ENCODE measurements at regions not wholly inside any gene's neighbourhood (a gene's known extent, or its start where the extent isn't known, plus 50 kb on each side); places are given as distances from the start of the nearest gene placed in this dataset.
"Not testable (repeated sequence)": the region's sequence is repeated elsewhere in the genome, so short reads cannot be mapped to it uniquely, and the experiment has no call there.

DNA sequence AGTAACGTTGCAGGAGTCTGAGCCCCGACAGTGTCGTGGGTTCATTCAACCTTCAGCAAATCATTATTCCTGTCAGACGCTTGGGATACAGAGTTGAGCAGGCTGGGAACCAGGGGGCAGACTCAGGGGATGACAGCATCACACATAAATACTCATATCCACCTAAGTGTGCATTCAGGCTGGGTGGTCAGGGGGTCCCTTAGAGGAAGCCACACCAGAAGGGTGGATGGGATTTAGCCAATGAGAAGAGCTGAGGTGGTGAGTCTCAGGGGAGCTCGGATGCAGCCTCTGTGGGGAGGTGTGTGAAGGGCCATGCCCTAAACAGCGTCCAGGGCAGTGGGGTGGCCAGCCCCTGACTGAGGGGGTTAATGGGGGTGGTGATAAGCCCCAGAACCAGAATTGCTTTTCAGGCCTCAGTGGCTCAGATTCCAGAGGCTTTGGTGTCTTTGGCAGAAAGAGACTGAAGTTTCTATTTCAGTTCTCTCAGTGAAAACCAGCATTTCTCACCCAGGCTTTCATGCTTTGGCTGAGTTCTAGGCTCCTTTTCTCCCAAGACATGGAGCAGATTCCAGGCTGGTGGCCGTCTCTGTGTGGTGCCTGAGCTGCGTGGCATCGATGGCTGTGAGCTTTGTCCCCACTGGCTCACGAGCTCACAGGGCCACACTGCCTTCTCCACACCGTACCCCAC is 83.9 kb upstream of the CLDN5 start:
- DNase-seq (ENCODE audit: low spot score) = no peak
- Histone ChIP-seq H3K36me3 (ENCODE audit: insufficient read depth, low read length, poor library complexity, severe bottlenecking) (no peaks in the 10 kb centered on the region), H3K27me3 (replicated peaks; ENCODE audit: insufficient read depth, low read depth, low read length, poor library complexity) (no peaks in the 10 kb centered on the region), H3K9me3 (ENCODE audit: low read depth, low read length, poor library complexity, severe bottlenecking) (no peaks in the 10 kb centered on the region), H3K4me1 (ENCODE audit: insufficient read depth, low read length, poor library complexity, severe bottlenecking) (no peaks in the 10 kb centered on the region), H3K27ac (ENCODE audit: low read depth, low read length, poor library complexity, severe bottlenecking) (no peak overlapping the region), H3K4me3 (ENCODE audit: low read depth, low read length, poor library complexity, severe bottlenecking) (no peak overlapping the region)
- TF ChIP-seq, protein P1, sequence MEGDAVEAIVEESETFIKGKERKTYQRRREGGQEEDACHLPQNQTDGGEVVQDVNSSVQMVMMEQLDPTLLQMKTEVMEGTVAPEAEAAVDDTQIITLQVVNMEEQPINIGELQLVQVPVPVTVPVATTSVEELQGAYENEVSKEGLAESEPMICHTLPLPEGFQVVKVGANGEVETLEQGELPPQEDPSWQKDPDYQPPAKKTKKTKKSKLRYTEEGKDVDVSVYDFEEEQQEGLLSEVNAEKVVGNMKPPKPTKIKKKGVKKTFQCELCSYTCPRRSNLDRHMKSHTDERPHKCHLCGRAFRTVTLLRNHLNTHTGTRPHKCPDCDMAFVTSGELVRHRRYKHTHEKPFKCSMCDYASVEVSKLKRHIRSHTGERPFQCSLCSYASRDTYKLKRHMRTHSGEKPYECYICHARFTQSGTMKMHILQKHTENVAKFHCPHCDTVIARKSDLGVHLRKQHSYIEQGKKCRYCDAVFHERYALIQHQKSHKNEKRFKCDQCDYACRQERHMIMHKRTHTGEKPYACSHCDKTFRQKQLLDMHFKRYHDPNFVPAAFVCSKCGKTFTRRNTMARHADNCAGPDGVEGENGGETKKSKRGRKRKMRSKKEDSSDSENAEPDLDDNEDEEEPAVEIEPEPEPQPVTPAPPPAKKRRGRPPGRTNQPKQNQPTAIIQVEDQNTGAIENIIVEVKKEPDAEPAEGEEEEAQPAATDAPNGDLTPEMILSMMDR (conservative IDR thresholded peaks at IDR 0.05; ENCODE audit: low read depth, low read length) = no peak
- no peak for TF ChIP-seq EZH2 (IDR thresholded peaks at IDR 0.05; ENCODE audit: borderline replicate concordance, low read depth, low read length, poor library complexity, severe bottlenecking)
- no TSS peak for BruUV-seq (replicated peaks)
- intact Hi-C loops (cut with micrococcal nuclease; ENCODE audit: unreplicated experiment) = no loop called here
- POLR2A ChIA-PET (ENCODE audit: low non-redundant PET) = no interaction called here
- CTCF ChIA-PET = no interaction called here

DNA sequence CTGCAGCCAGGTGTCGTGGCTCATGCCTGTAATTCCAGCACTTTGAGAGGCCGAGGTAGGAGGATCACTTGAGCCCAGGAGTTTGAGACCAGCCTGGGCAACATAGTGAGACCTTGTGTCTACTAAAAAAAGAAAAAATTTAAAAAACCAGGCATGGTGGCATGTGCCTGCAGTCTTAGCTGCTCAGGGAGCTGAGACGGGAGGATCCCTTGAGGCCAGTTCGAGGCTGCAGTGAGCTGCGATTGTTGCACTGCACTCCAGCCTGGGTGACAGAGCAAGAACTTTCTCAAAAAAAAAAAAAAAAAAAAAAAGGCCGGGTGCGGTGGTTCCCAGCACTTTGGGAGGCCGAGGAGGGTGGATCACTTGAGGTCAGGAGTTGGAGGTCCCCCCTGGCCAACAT is 85.5 kb upstream of the CLDN5 start:
- DNase-seq (ENCODE audit: low spot score); H3K4me3 ChIP-seq (ENCODE audit: low read depth, low read length, poor library complexity, severe bottlenecking); H3K36me3 ChIP-seq (ENCODE audit: insufficient read depth, low read length, poor library complexity, severe bottlenecking); H3K4me1 ChIP-seq (ENCODE audit: insufficient read depth, low read length, poor library complexity, severe bottlenecking); H3K9me3 ChIP-seq (ENCODE audit: low read depth, low read length, poor library complexity, severe bottlenecking); H3K27ac ChIP-seq (ENCODE audit: low read depth, low read length, poor library complexity, severe bottlenecking); intact Hi-C loops (cut with micrococcal nuclease; ENCODE audit: unreplicated experiment); BruUV-seq (replicated peaks); POLR2A ChIA-PET (ENCODE audit: low non-redundant PET); H3K27me3 ChIP-seq (replicated peaks; ENCODE audit: insufficient read depth, low read depth, low read length, poor library complexity); CTCF ChIA-PET: not testable (repeated sequence)

DNA sequence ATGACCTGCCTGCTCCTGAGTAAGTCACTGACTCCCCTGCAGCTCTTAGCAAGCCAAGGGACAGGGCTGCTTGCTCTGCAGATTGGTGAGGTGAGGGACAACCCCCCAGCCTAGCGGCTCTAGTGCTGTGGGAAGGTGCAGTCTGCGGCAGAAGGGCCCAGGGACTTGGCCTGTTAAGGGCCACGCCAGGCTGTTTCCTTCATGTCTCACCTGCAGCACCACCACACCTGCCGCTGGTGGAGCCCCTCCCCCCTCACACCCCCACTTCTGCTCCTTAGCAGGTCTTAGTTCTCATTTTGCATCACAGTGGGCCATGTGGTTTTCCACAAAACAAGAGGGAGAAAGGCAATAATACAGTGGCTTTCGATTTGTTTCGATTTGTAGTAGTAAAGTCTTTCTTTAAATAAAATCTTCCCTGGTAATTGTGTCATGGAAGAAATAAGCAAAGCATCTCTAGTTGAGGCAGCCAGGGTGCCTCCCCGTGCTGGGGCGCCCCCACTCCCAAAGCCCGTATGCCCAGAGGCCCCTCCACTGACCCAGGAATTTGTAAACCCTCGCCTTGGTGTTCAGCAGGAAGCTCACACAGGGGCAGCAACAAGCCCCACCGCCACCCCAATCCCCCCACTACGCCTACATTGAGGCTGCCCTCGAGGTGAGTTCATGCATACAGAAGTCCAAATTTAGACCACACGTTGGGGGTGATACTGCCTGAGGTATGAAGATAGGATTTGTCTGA is 86.5 kb upstream of the CLDN5 start:
- no peaks in the 10 kb centered on the region for H3K4me1 ChIP-seq (ENCODE audit: insufficient read depth, low read length, poor library complexity, severe bottlenecking)
- POLR2A ChIA-PET (ENCODE audit: low non-redundant PET) = no interaction called here
- H3K36me3 ChIP-seq (ENCODE audit: insufficient read depth, low read length, poor library complexity, severe bottlenecking) = no peaks in the 10 kb centered on the region

More for the DNA sequence above, 86.5 kb upstream of the CLDN5 start:
- no peak for DNase-seq (ENCODE audit: low spot score)
- intact Hi-C loops (cut with micrococcal nuclease; ENCODE audit: unreplicated experiment) = no loop called here
- Histone ChIP-seq H3K27me3 (replicated peaks; ENCODE audit: insufficient read depth, low read depth, low read length, poor library complexity) (no peaks in the 10 kb centered on the region), H3K4me3 (ENCODE audit: low read depth, low read length, poor library complexity, severe bottlenecking) (no peak overlapping the region), H3K9me3 (ENCODE audit: low read depth, low read length, poor library complexity, severe bottlenecking) (no peaks in the 10 kb centered on the region), H3K27ac (ENCODE audit: low read depth, low read length, poor library complexity, severe bottlenecking) (no peak overlapping the region)
- BruUV-seq (replicated peaks) = no TSS peak
- no peak for TF ChIP-seq EZH2 (IDR thresholded peaks at IDR 0.05; ENCODE audit: borderline replicate concordance, low read depth, low read length, poor library complexity, severe bottlenecking)
- TF ChIP-seq, protein P1 (conservative IDR thresholded peaks at IDR 0.05; ENCODE audit: low read depth, low read length) = no peak
- CTCF ChIA-PET = no interaction called here
